ENCODE measurements at regions not wholly inside any gene's neighbourhood (a gene's known extent, or its start where the extent isn't known, plus 50 kb on each side); places are given as distances from the start of the nearest gene placed in this dataset.

DNA sequence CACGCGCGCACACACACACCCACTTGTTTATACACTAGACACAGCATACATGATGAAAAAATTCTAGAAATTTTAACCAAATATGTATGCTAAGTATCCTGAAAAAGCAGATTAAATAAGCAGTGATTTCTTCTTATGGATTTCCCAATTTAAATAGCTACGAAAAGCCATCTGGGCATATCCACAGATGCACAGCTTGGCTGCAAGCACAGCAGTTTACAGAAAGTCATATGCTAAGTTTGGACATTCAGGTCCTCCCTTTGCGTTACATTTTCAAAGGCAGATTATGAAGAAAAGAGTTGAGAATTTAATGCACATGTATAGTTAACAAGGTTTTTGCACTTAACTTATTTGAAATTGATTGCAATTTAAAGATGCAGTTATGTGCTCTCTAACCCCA lies 542.2 kb upstream of the EPHA5 start:
- H4K20me1 ChIP-seq (ENCODE audit: control insufficient read depth, insufficient read depth, low read depth, low read length): no peaks in the 10 kb centered on the region
- no peaks in the 10 kb centered on the region for H3K9me3 ChIP-seq (ENCODE audit: control insufficient read depth, insufficient read depth, low read length)
- no peak overlapping the region for H3K27ac ChIP-seq (ENCODE audit: low read depth, low read length)
- H3K27me3 ChIP-seq (ENCODE audit: control insufficient read depth, low read length): no peaks in the 10 kb centered on the region
- no peaks in the 10 kb centered on the region for H3K4me1 ChIP-seq (ENCODE audit: control insufficient read depth, low read length)
- no peaks in the 10 kb centered on the region for H3K9me2 ChIP-seq (replicated peaks; ENCODE audit: control insufficient read depth, low read length)
- no peaks in the 10 kb centered on the region for H3K79me2 ChIP-seq (ENCODE audit: control insufficient read depth, low read length)
- no peak overlapping the region for H3K4me2 ChIP-seq (ENCODE audit: low read length)
- no peaks in the 10 kb centered on the region for H3K36me3 ChIP-seq (ENCODE audit: control insufficient read depth, low read length)
- TF ChIP-seq EZH2phosphoT487 (IDR thresholded peaks at IDR 0.05; ENCODE audit: borderline replicate concordance, low read length) (no peak), CTCF (IDR thresholded peaks at IDR 0.05; ENCODE audit: low read depth, low read length, poor library complexity, severe bottlenecking) (no peak)
- H3K4me3 ChIP-seq (ENCODE audit: low read length): no peak overlapping the region
- no peaks in the 10 kb centered on the region for H3F3A ChIP-seq (ENCODE audit: control insufficient read depth, insufficient read depth)

DNA sequence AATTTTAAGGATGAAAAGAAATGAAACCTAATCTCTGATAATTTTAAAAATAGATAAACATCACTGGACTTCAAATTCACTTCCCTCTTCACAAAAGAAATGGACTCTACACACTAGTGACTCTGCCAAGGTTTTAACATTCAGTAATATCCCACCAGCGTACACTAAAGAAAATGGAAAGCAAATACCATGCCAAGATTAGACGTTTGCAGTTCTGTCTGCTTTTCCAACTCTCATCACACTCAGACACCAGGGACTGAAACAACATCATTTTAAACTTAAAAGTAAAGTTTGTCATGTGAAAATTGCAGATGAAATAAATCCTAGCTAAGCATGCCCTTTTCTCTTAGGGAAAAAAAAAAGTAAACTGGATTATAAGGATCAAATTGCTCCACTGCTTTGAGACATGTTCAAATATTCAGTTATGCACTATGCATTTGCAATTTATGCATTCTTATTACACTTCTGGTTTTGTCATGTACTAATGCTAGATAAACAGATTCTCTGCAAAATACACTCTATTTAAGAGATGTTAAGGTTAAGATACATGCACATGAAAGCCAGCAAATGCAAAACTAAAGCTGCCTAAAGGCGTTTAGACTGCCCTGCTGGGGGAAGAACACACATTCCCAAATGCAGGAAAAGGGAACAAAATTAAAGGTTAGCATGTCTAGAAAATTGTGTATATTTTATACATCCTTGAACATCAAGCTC lies 534.4 kb upstream of the EPHA5 start:
- Histone ChIP-seq H3K4me1 (ENCODE audit: control insufficient read depth, low read length) (no peaks in the 10 kb centered on the region), H3K27me3 (ENCODE audit: control insufficient read depth, low read length) (no peaks in the 10 kb centered on the region), H3K27ac (ENCODE audit: low read depth, low read length) (no peak overlapping the region), H3K4me2 (ENCODE audit: low read length) (no peak overlapping the region), H4K20me1 (ENCODE audit: control insufficient read depth, insufficient read depth, low read depth, low read length) (no peaks in the 10 kb centered on the region), H3K36me3 (ENCODE audit: control insufficient read depth, low read length) (no peaks in the 10 kb centered on the region), H3K9me3 (ENCODE audit: control insufficient read depth, insufficient read depth, low read length) (no peaks in the 10 kb centered on the region), H3K4me3 (ENCODE audit: low read length) (no peak overlapping the region), H3K79me2 (ENCODE audit: control insufficient read depth, low read length) (no peaks in the 10 kb centered on the region), H3F3A (ENCODE audit: control insufficient read depth, insufficient read depth) (no peaks in the 10 kb centered on the region), H3K9me2 (replicated peaks; ENCODE audit: control insufficient read depth, low read length) (no peaks in the 10 kb centered on the region)
- TF ChIP-seq EZH2phosphoT487 (IDR thresholded peaks at IDR 0.05; ENCODE audit: borderline replicate concordance, low read length): no peak
- TF ChIP-seq CTCF (IDR thresholded peaks at IDR 0.05; ENCODE audit: low read depth, low read length, poor library complexity, severe bottlenecking): no peak

- Histone ChIP-seq H3K36me3 (ENCODE audit: control insufficient read depth, low read length) (no peaks in the 10 kb centered on the region), H3K9me2 (replicated peaks; ENCODE audit: control insufficient read depth, low read length) (no peaks in the 10 kb centered on the region), H3K79me2 (ENCODE audit: control insufficient read depth, low read length) (no peaks in the 10 kb centered on the region), H3K27me3 (ENCODE audit: control insufficient read depth, low read length) (no peaks in the 10 kb centered on the region), H4K20me1 (ENCODE audit: control insufficient read depth, insufficient read depth, low read depth, low read length) (no peaks in the 10 kb centered on the region), H3F3A (ENCODE audit: control insufficient read depth, insufficient read depth) (no peaks in the 10 kb centered on the region), H3K4me2 (ENCODE audit: low read length) (no peak overlapping the region), H3K27ac (ENCODE audit: low read depth, low read length) (no peak overlapping the region), H3K4me1 (ENCODE audit: control insufficient read depth, low read length) (no peaks in the 10 kb centered on the region), H3K4me3 (ENCODE audit: low read length) (no peak overlapping the region), H3K9me3 (ENCODE audit: control insufficient read depth, insufficient read depth, low read length) (no peaks in the 10 kb centered on the region)
- no peak for TF ChIP-seq CTCF (IDR thresholded peaks at IDR 0.05; ENCODE audit: low read depth, low read length, poor library complexity, severe bottlenecking)
- no peak for TF ChIP-seq EZH2phosphoT487 (IDR thresholded peaks at IDR 0.05; ENCODE audit: borderline replicate concordance, low read length)
These were observed 532.6 kb upstream of the EPHA5 start for GRCh38 chr4:66202870-66203269.
